NCI-H345 (cell line): ENCODE measurements at regions not wholly inside any gene's neighbourhood (a gene's known extent, or its start where the extent isn't known, plus 50 kb on each side); places are given as distances from the start of the nearest gene placed in this dataset.

Source experiments
- DNase-seq: peaks from one replicate; lab custom pipeline; 2025; lab: John Stamatoyannopoulos, UW

DNA sequence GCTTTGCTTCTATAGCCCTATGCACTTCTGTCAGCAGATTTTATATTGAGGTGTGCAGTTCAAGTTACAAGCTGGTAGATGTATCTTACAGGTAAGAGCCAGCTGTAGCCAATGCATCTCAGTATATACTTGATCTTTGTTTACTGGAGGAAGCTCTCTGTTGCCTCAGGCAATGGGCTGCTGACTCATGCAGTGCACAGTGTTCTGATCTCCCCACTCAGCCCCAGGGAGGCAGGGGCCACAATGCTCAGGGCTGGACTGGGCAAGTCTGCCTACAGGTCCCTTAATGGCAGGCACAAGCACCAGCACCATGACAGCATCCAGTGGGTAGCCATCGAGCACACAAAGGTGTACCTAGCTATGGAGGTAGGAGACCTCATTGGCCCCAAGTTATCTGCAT, 178.8 kb upstream of the CDH10 start:
- DNase-seq = peak; percentile 42

DNA sequence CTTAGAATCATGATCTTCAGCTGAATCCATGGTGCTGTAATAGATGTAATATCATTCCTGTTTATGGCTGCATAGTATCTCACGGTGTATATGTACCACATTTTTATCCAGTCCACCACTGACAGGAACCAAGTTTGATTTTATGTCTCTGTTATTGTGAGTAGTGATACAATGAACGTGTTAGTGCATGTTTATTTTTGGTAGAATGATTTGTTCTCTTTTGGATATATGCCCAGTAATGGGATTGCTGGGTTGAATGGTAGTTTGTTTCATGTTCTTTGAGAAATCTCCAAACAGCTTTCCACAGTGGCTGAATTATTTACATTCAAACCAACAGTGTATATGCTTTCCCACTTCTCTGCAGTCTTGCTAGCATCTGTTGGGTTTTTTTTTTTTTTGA, 175.1 kb upstream of the CDH10 start:
- peak; percentile 26 for DNase-seq

- DNase-seq = no peak
These were observed 173.2 kb upstream of the CDH10 start for GRCh38 chr5:24817966-24818365.

GRCh38 chr5:24816206-24816605, 171.4 kb upstream of the CDH10 start:
- DNase-seq = no peak

GRCh38 chr5:24805230-24805629, 160.5 kb upstream of the CDH10 start:
- no peak for DNase-seq

GRCh38 chr5:24804221-24804681, 159.5 kb upstream of the CDH10 start:
- no peak for DNase-seq

GRCh38 chr5:24791326-24791725, 146.5 kb upstream of the CDH10 start:
- no peak for DNase-seq

DNA sequence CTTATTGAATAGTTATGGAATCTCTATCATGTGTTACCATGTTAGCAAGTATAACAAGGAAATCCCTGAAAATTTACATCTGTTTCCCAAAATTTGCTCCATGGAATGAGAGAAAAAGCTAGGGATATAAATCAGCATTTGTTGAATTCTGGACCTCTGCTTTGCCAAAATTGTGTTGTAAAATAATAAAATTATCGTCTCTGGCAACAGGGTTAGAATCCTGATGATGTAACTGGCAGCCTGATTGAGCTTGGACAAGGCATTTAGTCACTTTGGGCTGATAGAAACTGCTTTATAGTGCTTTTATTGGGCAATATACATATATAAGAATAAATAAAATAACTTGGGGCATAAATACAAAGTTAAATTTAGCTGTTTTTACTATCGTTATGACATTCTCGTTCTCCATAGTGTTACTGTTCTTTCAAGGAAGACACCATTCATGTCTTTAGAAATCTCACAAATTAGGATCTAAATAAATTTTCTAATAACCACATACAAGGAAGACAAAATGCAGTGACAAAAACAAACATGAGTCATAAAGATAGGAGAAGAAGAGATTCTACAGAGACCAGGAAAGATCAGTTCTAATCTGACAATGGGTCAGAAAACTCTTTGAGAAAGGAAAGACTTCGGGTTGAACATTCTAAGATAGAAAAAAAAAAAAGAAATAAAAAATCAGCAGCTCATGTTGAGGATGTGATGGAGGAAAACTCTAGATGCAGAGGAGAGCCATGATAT, 145.0 kb upstream of the CDH10 start:
- DNase-seq = no peak

GRCh38 chr5:24788829-24789514, 144.2 kb upstream of the CDH10 start:
- no peak for DNase-seq

DNA sequence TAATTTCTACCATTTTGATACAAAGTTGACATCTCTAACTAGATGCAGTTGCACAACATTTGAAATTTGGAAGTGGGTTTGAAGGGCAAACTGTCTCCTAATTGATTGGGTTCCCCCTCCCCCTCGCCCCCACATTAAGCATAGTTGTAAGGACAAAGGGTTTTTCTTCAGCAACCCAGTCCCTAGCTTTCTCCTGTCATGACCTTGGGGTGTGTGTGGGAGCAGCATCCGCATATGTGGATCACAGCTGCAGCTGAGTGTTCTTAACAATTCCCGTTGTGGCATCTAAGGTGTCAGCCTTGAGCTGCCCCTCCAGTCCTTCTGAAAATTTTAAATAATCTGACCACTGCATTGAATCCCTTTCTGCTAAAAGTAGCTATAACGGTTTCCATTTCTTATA, 141.3 kb upstream of the CDH10 start:
- DNase-seq = no peak

DNA sequence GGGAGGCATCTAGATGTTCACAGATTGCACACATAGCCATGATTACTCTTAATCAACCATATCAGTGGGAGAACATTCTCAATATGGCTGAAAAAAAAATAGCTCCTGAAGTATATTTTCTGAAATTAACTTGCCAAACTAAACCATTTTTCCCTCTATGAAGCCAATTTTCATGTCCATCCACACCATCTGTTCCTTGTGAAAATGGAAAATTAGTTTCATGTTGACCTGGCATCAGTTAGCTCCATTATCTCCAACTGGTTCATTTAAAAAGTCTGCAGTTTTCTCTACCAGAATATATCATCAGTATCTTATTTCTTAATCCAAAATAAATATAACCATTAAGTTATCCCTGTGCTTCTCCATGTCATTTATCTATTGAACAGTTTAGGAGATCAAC, 138.8 kb upstream of the CDH10 start:
- no peak for DNase-seq

- DNase-seq = no peak
These were observed 132.6 kb upstream of the CDH10 start for GRCh38 chr5:24777392-24777791.

GRCh38 chr5:24773261-24773660, 128.5 kb upstream of the CDH10 start:
- DNase-seq = no peak

GRCh38 chr5:24767086-24767485, 122.3 kb upstream of the CDH10 start:
- no peak for DNase-seq

GRCh38 chr5:24765219-24765618, 120.4 kb upstream of the CDH10 start:
- DNase-seq = no peak

DNA sequence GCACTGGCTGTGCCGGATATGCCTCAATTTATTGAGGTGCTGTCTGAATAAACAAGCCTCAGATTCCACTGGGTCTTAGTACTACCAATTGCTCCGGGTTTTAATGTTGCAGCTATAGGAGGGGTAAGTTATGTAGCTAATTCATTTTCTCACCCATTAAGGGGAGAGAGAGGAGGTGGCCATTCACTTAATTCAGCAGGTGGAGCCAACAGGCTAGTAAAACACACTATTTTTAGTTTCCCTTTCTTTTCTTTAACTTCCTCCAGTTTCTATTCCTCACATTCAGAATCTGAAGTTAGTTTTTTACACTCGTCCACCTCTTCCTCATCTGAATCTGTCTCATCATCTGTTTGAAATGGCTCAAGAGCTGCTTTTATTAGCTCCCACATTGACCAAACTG, 105.6 kb upstream of the CDH10 start:
- DNase-seq = no peak

GRCh38 chr5:24749701-24750100, 104.9 kb upstream of the CDH10 start:
- DNase-seq = no peak

DNA sequence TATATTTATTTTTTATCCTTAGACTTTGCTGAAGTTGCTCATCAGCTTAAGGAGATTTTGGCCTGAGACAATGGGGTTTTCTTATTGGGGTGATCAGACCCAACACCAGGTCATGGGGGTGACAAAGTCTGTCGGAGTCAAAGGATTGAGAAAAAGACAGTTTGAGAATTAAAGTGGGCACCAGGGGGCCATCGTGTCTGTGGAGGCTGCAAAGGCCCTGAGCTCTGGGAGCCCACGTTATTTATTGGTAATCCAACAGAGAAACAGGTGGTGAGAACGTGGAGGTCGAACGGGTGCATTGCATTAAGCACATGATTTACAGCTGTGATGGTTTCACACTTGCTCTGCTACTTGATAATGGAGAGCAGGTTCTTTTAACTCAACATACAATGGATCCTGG, 102.5 kb upstream of the CDH10 start:
- no peak for DNase-seq

DNA sequence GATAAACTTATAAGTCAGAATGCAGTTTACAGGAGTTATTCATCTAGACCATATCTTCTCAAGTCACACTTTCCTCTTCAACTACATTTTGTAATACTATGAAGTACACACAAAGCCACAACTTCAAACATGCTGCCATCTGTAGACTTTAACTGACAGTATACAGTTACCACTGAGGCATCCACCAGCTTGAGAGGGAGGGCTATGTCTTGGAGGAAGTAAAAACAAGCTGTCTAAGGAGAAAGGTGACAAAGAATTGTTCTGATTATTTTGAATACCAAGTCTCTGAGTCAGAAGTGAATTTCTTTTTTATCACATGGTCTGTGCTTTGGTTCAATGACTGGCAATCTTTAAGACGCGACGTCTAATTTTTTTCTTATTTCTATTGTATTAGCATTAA, 97.6 kb upstream of the CDH10 start:
- no peak for DNase-seq

DNA sequence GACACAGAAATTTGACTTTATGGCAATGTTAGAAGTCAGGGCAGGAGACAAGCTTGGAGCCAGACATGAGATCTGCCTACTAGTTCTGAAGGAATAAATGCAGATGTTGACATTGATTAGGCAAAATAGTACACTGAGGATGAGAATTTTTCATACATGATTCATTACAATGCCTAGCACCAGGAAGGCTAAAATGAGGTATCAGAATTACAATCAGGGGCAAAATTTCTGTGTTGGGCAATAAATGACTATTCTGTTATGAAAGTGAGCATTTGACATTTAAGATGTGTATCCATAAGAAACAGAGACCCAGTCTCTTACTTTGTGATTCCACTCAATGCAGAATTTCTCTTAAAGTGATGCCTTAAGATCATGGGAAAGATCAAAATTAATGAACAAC, 92.4 kb upstream of the CDH10 start:
- DNase-seq = no peak

DNA sequence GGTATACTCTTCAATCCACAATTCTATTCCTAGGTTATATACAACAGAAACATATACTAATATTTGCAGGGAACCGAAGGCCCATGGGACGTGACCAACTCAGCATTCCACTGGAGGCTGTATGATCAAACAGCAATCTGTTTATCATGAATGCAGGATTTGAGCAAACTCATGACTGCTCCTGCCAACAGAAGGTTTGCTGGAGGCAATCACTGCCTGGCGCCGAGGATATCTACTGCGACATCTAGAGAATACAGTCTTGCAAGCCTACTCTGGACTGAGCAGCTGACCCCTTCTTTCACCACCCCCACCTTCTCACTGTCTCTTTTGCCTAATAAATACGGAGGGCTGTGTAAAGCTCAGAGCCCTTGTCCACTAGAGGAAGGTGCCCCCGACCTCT, 90.5 kb upstream of the CDH10 start:
- no peak for DNase-seq

DNA sequence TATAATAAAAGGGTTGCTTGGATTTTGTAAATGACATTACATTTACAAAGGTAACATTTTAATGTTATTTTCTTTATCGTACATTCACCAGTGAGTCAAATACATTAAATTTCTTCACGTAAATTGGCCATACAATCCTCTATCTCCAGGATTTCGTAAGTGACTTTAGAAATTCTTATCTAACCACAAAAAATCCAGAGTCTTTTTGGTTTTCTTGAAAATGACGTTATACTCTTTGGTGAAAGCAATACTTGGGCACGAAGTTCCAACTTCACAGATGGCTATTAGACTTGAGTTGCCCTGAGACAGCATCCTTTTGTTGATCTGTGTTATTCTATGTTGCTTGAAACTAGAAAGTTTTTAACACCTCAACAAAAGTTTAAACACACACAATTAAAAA, 87.4 kb upstream of the CDH10 start:
- DNase-seq = no peak

GRCh38 chr5:24720743-24721142, 76.0 kb upstream of the CDH10 start:
- DNase-seq = no peak

DNA sequence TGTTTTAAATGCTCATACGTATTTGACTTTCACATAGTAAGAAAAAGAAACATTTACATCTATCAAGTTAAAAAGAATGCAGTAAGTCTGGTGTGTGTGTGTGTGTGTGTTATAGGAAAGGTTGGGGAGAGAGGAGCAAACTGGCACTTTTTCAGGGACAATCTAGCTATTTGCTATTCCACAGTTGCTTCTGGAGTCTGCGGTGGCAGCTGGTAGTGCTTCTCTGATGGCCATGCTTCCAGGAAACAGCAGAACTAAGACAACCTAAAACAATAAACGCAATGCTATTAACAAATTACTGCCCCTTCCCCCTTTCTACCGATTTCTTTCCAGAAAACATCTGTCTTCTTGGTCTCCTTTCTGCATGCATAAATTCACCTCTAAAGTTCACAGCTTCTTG, 70.0 kb upstream of the CDH10 start:
- no peak for DNase-seq
